Mammary epithelial cell (primary cell): ENCODE measurements at regions not wholly inside any gene's neighbourhood (a gene's known extent, or its start where the extent isn't known, plus 50 kb on each side); places are given as distances from the start of the nearest gene placed in this dataset.

Experiments used
- CTCF ChIP-seq, 2 donors: IDR thresholded peaks in 1 of 2; conservative IDR thresholded peaks in 1 of 2; 2 replicates each; pipeline ENCODE4 v1.5.1; 2011 to 2012; ENCODE audit warnings: inconsistent platforms in 2 of 2, low read length in 2 of 2, mild to moderate bottlenecking in 2 of 2, control low read depth in 1 of 2, low read depth in 1 of 2; ENCODE audit not compliant: insufficient read depth in 1 of 2; ENCODE audit errors: extremely low read depth in 1 of 2
- EZH2 ChIP-seq: IDR thresholded peaks from 2 replicates; pipeline ENCODE4 v1.6.1; 2012; ENCODE audit warnings: low read length, inconsistent platforms, borderline replicate concordance

- TF ChIP-seq CTCF (conservative IDR thresholded peaks at IDR 0.05 in 1 of 2, IDR thresholded peaks at IDR 0.05 in 1 of 2; ENCODE audit: extremely low read depth in 1 of 2, insufficient read depth in 1 of 2, low read depth in 1 of 2, low read length in 2 of 2) (no peak), EZH2 (no peak)
Observed at GRCh38 chr4:41329361-41329760, 72.6 kb downstream of the UCHL1 start.
